ENCODE measurements at regions not wholly inside any gene's neighbourhood (a gene's known extent, or its start where the extent isn't known, plus 50 kb on each side); places are given as distances from the start of the nearest gene placed in this dataset.

DNA sequence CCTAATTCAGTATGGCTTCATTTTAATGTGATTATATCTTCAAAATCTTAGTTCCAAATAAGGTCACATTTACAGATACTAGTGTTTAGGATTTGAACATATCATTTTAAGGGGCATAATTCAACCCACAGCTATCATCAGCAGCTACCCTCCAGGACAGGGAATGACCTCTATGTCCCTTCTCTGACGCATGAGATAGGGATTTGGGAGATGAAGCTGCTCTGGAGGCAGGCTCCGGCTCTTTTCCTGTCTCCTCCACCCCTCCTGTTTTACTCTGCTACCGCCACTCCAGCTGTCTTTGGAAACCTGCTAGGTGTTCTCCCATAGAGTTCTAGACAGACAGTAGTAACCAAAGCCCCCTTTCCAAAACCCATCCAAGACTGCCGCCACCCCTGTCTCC is 119.2 kb downstream of the CARTPT start:
- TF ChIP-seq EZH2 (IDR thresholded peaks at IDR 0.05; ENCODE audit: borderline replicate concordance, low read depth, low read length, poor library complexity, severe bottlenecking) = no peak
- TF ChIP-seq, protein P1, sequence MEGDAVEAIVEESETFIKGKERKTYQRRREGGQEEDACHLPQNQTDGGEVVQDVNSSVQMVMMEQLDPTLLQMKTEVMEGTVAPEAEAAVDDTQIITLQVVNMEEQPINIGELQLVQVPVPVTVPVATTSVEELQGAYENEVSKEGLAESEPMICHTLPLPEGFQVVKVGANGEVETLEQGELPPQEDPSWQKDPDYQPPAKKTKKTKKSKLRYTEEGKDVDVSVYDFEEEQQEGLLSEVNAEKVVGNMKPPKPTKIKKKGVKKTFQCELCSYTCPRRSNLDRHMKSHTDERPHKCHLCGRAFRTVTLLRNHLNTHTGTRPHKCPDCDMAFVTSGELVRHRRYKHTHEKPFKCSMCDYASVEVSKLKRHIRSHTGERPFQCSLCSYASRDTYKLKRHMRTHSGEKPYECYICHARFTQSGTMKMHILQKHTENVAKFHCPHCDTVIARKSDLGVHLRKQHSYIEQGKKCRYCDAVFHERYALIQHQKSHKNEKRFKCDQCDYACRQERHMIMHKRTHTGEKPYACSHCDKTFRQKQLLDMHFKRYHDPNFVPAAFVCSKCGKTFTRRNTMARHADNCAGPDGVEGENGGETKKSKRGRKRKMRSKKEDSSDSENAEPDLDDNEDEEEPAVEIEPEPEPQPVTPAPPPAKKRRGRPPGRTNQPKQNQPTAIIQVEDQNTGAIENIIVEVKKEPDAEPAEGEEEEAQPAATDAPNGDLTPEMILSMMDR (conservative IDR thresholded peaks at IDR 0.05; ENCODE audit: low read depth, low read length) = no peak
